GM12872 (cell line): ENCODE measurements at regions not wholly inside any gene's neighbourhood (a gene's known extent, or its start where the extent isn't known, plus 50 kb on each side); places are given as distances from the start of the nearest gene placed in this dataset.

Experiments used
- CTCF ChIP-seq: IDR thresholded peaks from 3 replicates; pipeline ENCODE4 v1.5.1; 2011; ENCODE audit warnings: low read depth, mild to moderate bottlenecking, low read length, moderate library complexity; ENCODE audit not compliant: insufficient read depth

DNA sequence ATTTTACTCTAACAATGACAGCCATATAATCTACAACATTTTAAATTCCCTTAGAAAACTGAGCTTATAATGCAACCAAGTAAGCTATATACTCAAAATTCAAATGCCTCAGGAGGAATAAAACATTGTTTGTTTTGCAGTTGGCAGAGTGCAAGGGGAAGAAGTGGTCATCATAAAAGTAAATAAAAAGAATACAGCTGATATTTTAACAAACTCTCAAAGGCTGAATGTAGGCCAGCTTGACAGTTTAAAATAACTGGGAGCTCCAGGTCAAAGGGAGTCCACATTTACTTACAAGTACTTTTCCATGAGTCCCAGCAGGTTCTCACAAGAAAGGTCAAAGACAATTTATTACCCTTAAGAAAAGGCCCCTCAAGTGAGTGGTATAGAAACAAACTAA lies 589.8 kb downstream of the BCKDHB start:
- no peak for TF ChIP-seq CTCF

DNA sequence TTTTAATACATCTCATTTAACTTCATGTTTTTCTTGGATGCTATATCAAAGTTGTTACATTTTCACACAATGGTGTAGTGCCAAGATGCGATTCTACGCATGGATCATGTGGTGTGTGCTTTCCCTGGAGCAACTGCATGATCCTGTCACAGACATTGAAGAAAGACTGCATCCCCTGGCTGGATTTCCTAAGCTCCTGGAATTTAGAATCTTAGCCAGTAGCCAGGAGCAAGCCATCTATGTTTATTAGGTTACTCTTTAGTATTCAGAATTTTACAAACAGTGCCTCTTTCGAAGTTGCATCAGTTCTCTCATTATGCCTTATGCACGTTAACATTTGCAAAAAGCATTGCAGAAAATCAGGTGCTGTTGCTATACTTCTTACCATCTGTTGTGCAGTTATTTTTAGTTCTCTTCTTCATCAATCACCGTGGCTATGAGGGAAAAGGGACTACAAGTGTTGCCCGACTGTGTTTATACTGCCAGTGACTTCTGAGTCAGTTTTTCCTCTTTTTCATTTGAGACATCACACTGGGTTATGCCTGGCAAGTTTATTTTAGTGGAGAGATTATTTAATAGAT lies 584.2 kb downstream of the BCKDHB start:
- TF ChIP-seq CTCF, result no peak

DNA sequence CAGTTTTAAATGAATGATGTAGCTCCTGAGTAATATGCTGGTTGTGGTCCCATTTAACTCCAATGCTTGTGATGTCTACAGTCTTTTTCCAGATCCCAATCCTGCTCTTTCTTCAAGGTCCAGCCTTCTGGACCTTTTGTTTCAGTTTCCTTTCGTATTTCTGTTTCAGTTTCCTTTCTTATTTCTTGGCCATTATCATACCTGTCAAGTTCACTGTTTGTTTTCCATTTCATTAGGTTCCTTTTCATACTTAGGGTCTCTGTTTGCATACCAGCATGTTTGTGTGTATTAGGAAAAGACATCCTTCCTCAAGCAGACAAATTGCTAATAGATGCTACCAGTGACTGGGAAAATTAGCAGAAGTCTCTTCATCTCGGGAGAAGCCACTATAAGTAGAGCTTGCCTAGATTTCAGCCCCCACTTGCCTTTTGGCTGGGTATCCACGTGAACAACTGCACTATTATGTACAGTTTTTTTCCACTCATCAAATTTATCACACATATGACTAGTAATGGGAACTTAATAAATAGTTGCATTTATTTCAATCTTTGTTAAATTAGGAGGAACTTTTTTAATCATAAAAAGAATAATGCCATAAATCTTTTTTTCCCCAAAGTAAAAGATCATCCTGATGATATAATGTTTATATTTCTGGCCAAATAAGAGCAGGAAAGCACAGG lies 583.4 kb downstream of the BCKDHB start:
- no peak for TF ChIP-seq CTCF

- no peak for TF ChIP-seq CTCF
Observed at GRCh38 chr6:80679992-80680391, 573.5 kb downstream of the BCKDHB start.

DNA sequence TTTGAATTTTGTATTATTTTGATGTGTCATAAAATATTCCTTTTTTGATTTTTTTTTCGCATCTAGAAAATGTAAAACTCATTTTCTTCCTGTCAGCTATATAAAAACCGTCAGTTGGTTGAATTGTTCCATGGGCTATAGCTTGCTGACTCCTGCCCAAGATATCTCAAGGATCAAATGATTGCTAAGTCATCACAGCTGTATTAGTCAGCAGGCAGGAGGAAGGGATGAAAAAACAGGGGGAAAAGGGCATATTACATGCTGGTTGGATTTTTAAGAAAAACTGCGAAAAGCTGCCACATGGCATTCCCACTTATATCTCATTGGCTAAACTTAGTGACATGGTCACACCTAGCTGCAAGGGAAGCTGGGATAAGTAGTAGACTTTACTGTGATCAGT lies 569.9 kb downstream of the BCKDHB start:
- TF ChIP-seq CTCF, result no peak

- no peak for TF ChIP-seq CTCF
Observed at GRCh38 chr6:80674669-80675068, 568.2 kb downstream of the BCKDHB start.

DNA sequence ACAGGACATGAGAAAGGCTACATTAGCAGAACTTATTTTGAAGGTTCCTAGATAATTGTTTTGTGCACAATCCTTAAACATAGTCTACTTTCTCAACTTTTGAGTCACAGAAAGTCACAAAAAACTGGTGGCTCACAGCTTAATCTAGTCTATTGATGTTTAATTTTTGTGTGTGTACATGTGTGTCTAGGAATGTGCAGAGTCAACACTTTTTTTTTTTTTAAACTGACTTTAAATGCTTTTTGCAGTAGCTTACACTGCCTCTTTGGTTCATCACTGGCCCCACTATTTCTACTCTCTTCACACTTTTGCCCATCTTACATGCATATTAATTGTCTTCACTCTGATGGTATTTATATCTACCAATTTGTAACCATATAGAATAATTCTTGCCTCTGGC lies 566.9 kb downstream of the BCKDHB start:
- no peak for TF ChIP-seq CTCF
